H1 (cell line): ENCODE measurements at regions not wholly inside any gene's neighbourhood (a gene's known extent, or its start where the extent isn't known, plus 50 kb on each side); places are given as distances from the start of the nearest gene placed in this dataset.

Source experiments
- CTCF ChIA-PET: fragments of 300-600 bp; sonication (Branson Sonifier 250); formaldehyde crosslinking; loops from one replicate; lab custom pipeline; 2021; ENCODE audit not compliant: partially characterized antibody; lab: Charles Lee
- POLR2A ChIA-PET: fragments of 300-600 bp; sonication (Branson Sonifier 250); formaldehyde crosslinking; loops from one replicate; lab custom pipeline; 2021; ENCODE audit warnings: inconsistent platforms; ENCODE audit not compliant: partially characterized antibody; lab: Charles Lee
- DNase-seq, 2 experiments: peaks; one replicate each; pipeline versions ENCODE4 v3.0.0 to v3.0.0-alpha.2; 2010 to 2022; ENCODE audit warnings: low spot score in 2 of 2, low read depth in 1 of 2, mixed read lengths in 1 of 2
- FAIRE-seq: peaks from 2 replicates; lab custom pipeline; 2011; peaks lifted over from hg19 to GRCh38; lab: Jason Lieb, UNC
- H2AFZ ChIP-seq: 2 replicates; pipeline ENCODE4 v1.8.1; 2012; ENCODE audit warnings: low read length, inconsistent platforms
- H2AK5ac ChIP-seq: 2 replicates; pipeline ENCODE4 v1.6.1; 2013; ENCODE audit warnings: low read depth, low read length
- H2BK120ac ChIP-seq: replicated peaks from 2 replicates; pipeline ENCODE3; 2013; ENCODE audit warnings: low read depth, low read length, inconsistent platforms
- H2BK12ac ChIP-seq: 2 replicates; pipeline ENCODE4 v1.6.1; 2013; ENCODE audit warnings: low read depth, low read length
- H2BK15ac ChIP-seq: 2 replicates; pipeline ENCODE4 v1.6.1; 2013; ENCODE audit warnings: low read length
- H2BK20ac ChIP-seq: 2 replicates; pipeline ENCODE4 v1.6.1; 2013; ENCODE audit warnings: low read length
- H2BK5ac ChIP-seq: 2 replicates; pipeline ENCODE4 v1.6.1; 2013; ENCODE audit warnings: low read depth, low read length
- H3K14ac ChIP-seq: 2 replicates; pipeline ENCODE4 v1.6.1; 2013; ENCODE audit warnings: inconsistent platforms; ENCODE audit not compliant: insufficient read length
- H3K18ac ChIP-seq: 2 replicates; pipeline ENCODE4 v1.6.1; 2013; ENCODE audit warnings: low read length; ENCODE audit errors: extremely low read depth
- H3K23ac ChIP-seq: 2 replicates; pipeline ENCODE4 v1.6.1; 2013; ENCODE audit warnings: inconsistent platforms; ENCODE audit not compliant: insufficient read length
- H3K23me2 ChIP-seq: 2 replicates; pipeline ENCODE4 v1.6.1; 2013; ENCODE audit warnings: low read depth, low read length
- H3K27ac ChIP-seq: 2 replicates; pipeline ENCODE4 v1.6.1; 2011; ENCODE audit warnings: low read depth, low read length, inconsistent platforms
- H3K27me3 ChIP-seq, 4 experiments: replicated peaks in 1 of 4; 1 replicate in 1 of 4; 2 replicates in 3 of 4; pipeline versions ENCODE4 v1.6.1 to v1.8.1; 2011 to 2013; ENCODE audit warnings: low read length in 3 of 4, mild to moderate bottlenecking in 3 of 4, inconsistent platforms in 2 of 4, mixed read lengths in 2 of 4, moderate library complexity in 1 of 4; ENCODE audit not compliant: control insufficient read depth in 3 of 4, insufficient read depth in 3 of 4; ENCODE audit errors: extremely low read depth in 1 of 4
- H3K36me3 ChIP-seq, 4 experiments: 2 replicates each; pipeline versions ENCODE4 v1.6.1 to v1.8.1; 2011 to 2013; ENCODE audit warnings: mild to moderate bottlenecking in 4 of 4, low read length in 3 of 4, moderate library complexity in 2 of 4, control low read depth in 1 of 4, inconsistent platforms in 1 of 4; ENCODE audit not compliant: insufficient read depth in 4 of 4, control insufficient read depth in 2 of 4
- H3K4ac ChIP-seq: replicated peaks from 2 replicates; pipeline ENCODE3; 2013; ENCODE audit warnings: low read length, low read depth, mixed read lengths, inconsistent platforms; ENCODE audit not compliant: insufficient read length
- H3K4me1 ChIP-seq, 4 experiments: replicated peaks in 1 of 4; 1 replicate in 1 of 4; 2 replicates in 3 of 4; pipeline versions ENCODE4 v1.6.1 to v1.8.1; 2011 to 2013; ENCODE audit warnings: low read length in 3 of 4, inconsistent platforms in 2 of 4, mixed read lengths in 1 of 4; ENCODE audit not compliant: insufficient read depth in 4 of 4, control insufficient read depth in 3 of 4
- H3K4me2 ChIP-seq, 2 experiments: 2 replicates each; pipeline versions ENCODE4 v1.6.1 to v1.8.1; 2011 to 2013; ENCODE audit warnings: low read depth in 2 of 2, low read length in 2 of 2, control low read depth in 1 of 2, inconsistent platforms in 1 of 2, mild to moderate bottlenecking in 1 of 2; ENCODE audit not compliant: insufficient read depth in 1 of 2
- H3K4me3 ChIP-seq, 4 experiments: fragments of 200-600, 300-600 bp in 1 of 4; sonication (generic), shearing (Covaris generic), sonication (Bioruptor Twin) in 1 of 4; 2 replicates each; pipeline versions ENCODE4 v1.5.1 to v1.8.1; 2011 to 2016; ENCODE audit warnings: low read length in 4 of 4, low read depth in 3 of 4, control low read depth in 2 of 4, inconsistent platforms in 2 of 4, mild to moderate bottlenecking in 2 of 4, mixed read lengths in 1 of 4, moderate library complexity in 1 of 4; ENCODE audit not compliant: insufficient read depth in 2 of 4; ENCODE audit errors: extremely low read depth in 1 of 4
- H3K56ac ChIP-seq: replicated peaks from 2 replicates; pipeline ENCODE3; 2013; ENCODE audit warnings: low read depth, mild to moderate bottlenecking, mixed read lengths, low read length, inconsistent platforms; ENCODE audit not compliant: insufficient read length
- H3K79me1 ChIP-seq: 2 replicates; pipeline ENCODE4 v1.6.1; 2013; ENCODE audit warnings: low read depth, low read length, control low read depth
- H3K79me2 ChIP-seq, 2 experiments: 2 replicates each; pipeline versions ENCODE4 v1.6.1 to v1.8.1; 2012 to 2013; ENCODE audit warnings: low read length in 2 of 2, mild to moderate bottlenecking in 2 of 2, inconsistent platforms in 1 of 2; ENCODE audit not compliant: insufficient read depth in 2 of 2, control insufficient read depth in 1 of 2
- H3K9ac ChIP-seq, 4 experiments: replicated peaks in 1 of 4; 1 replicate in 1 of 4; 2 replicates in 3 of 4; pipeline versions ENCODE4 v1.6.1 to v1.8.1; 2011 to 2013; ENCODE audit warnings: low read depth in 3 of 4, low read length in 3 of 4, control low read depth in 2 of 4, mild to moderate bottlenecking in 2 of 4, moderate library complexity in 2 of 4, inconsistent platforms in 1 of 4; ENCODE audit errors: extremely low read depth in 1 of 4
- H3K9me3 ChIP-seq, 2 experiments: 2 replicates each; pipeline versions ENCODE4 v1.6.1 to v1.8.1; 2012 to 2013; ENCODE audit warnings: mild to moderate bottlenecking in 2 of 2, moderate library complexity in 2 of 2, control low read depth in 1 of 2, inconsistent platforms in 1 of 2, low read depth in 1 of 2, low read length in 1 of 2, mixed read lengths in 1 of 2; ENCODE audit not compliant: insufficient read depth in 2 of 2
- H4K20me1 ChIP-seq, 2 experiments: replicated peaks in 1 of 2; 2 replicates each; pipeline versions ENCODE3 to v1.8.1; 2011 to 2013; ENCODE audit warnings: inconsistent platforms in 2 of 2, low read length in 2 of 2, mild to moderate bottlenecking in 1 of 2; ENCODE audit not compliant: insufficient read depth in 2 of 2, control insufficient read depth in 1 of 2
- H4K5ac ChIP-seq: 2 replicates; pipeline ENCODE4 v1.6.1; 2013; ENCODE audit warnings: low read length, low read depth, mixed read lengths, inconsistent platforms; ENCODE audit not compliant: insufficient read length
- H4K8ac ChIP-seq: 2 replicates; pipeline ENCODE4 v1.8.0; 2013; ENCODE audit warnings: mild to moderate bottlenecking, moderate library complexity, low read length, inconsistent platforms; ENCODE audit not compliant: insufficient read depth; ENCODE audit errors: extremely low read depth
- H4K91ac ChIP-seq: replicated peaks from 2 replicates; pipeline ENCODE3; 2013; ENCODE audit warnings: low read length, mixed read lengths, inconsistent platforms; ENCODE audit not compliant: insufficient read length
- BRCA1 ChIP-seq: IDR thresholded peaks from 2 replicates; pipeline ENCODE4 v1.6.1; 2012; ENCODE audit warnings: low read depth, low read length, improper control_type of control experiment
- CBX5 ChIP-seq: fragments of 300-800, 300-1000 bp; sonication (generic); IDR thresholded peaks from 2 replicates; pipeline ENCODE4 v1.7.1; 2016; ENCODE audit warnings: antibody characterized with exemption, low read length, low read depth
- CEBPB ChIP-seq: IDR thresholded peaks from 2 replicates; pipeline ENCODE4 v1.6.1; 2012; ENCODE audit warnings: low read depth, low read length
- CTBP2 ChIP-seq: IDR thresholded peaks from 2 replicates; pipeline ENCODE4 v1.7.0; 2011; ENCODE audit warnings: borderline replicate concordance, mild to moderate bottlenecking, moderate library complexity, mixed read lengths, low read length; ENCODE audit not compliant: insufficient read depth, insufficient read length
- GTF2F1 ChIP-seq: IDR thresholded peaks from 2 replicates; pipeline ENCODE4 v1.6.1; 2012; ENCODE audit warnings: low read depth, low read length, improper control_type of control experiment, borderline replicate concordance
- HDAC2 ChIP-seq, 2 experiments: fragments of 300-600 bp in 1 of 2; sonication (generic) in 1 of 2; IDR thresholded peaks; 2 replicates each; pipeline ENCODE4 v1.6.1; 2011 to 2012; ENCODE audit warnings: low read depth in 2 of 2, low read length in 2 of 2, mild to moderate bottlenecking in 2 of 2, moderate library complexity in 2 of 2, borderline replicate concordance in 1 of 2, inconsistent platforms in 1 of 2
- JUN ChIP-seq: IDR thresholded peaks from 2 replicates; pipeline ENCODE4 v1.6.1; 2011; ENCODE audit warnings: low read depth, mild to moderate bottlenecking, improper control_type of control experiment, low read length
- KDM5A ChIP-seq: fragments of 200-600 bp; IDR thresholded peaks from 2 replicates; pipeline ENCODE4 v1.7.1; 2012; ENCODE audit warnings: mild to moderate bottlenecking, low read length, inconsistent platforms, mixed read lengths
- PHF8 ChIP-seq: fragments of 200-600 bp; sonication (generic); conservative IDR thresholded peaks from 2 replicates; pipeline ENCODE4 v1.7.1; 2012; ENCODE audit warnings: low read depth, mild to moderate bottlenecking, inconsistent platforms, low read length, moderate library complexity
- RBBP5 ChIP-seq: IDR thresholded peaks from 2 replicates; pipeline ENCODE4 v1.7.1; 2012; ENCODE audit warnings: low read depth, mild to moderate bottlenecking, inconsistent platforms, low read length, moderate library complexity, borderline replicate concordance
- SIX5 ChIP-seq: IDR thresholded peaks from 2 replicates; pipeline ENCODE4 v1.6.1; 2011; ENCODE audit warnings: mild to moderate bottlenecking, low read depth, low read length
- ZNF274 ChIP-seq: IDR thresholded peaks from 2 replicates; pipeline ENCODE4 v1.7.0; 2012; ENCODE audit warnings: low read length, borderline replicate concordance; ENCODE audit errors: extremely low read depth
- TF ChIP-seq, protein P1 (sequence below): IDR thresholded peaks from 2 replicates; pipeline ENCODE4 v1.6.1; 2012; ENCODE audit warnings: inconsistent platforms
- TF ChIP-seq, protein P2 (sequence below): IDR thresholded peaks from 2 replicates; pipeline ENCODE4 v1.6.1; 2011; ENCODE audit warnings: low read length, improper control_type of control experiment

GRCh38 chr7:13017881-13018280 lies 330.4 kb downstream of the ARL4A start:
- H3K79me2 ChIP-seq, result no peaks in the 10 kb centered on the region
- H3K18ac ChIP-seq, result no peak overlapping the region
- no peak overlapping the region for H4K91ac ChIP-seq
- no peak overlapping the region for H4K8ac ChIP-seq
- H3K9me3 ChIP-seq, result no peaks in the 10 kb centered on the region
- H3K14ac ChIP-seq, result no peak overlapping the region
- H3K36me3 ChIP-seq, result no peaks in the 10 kb centered on the region
- H3K27me3 ChIP-seq, result no peaks in the 10 kb centered on the region
- H2AK5ac ChIP-seq, result no peak overlapping the region
- FAIRE-seq (no peak), DNase-seq (no peak)
- no peak overlapping the region for H4K5ac ChIP-seq
- peak overlapping the region; percentile 15 to 46; a peak in 2 of 4 replicates for H3K4me2 ChIP-seq
- no peak overlapping the region for H3K23ac ChIP-seq
- no peak overlapping the region for H3K9ac ChIP-seq
- CTCF ChIA-PET, result interaction anchor here (0.7 to 1.7 kb wide), 4 partner anchors 162 to 499 kb away, joined by 3 to 4 read pairs (median 3); no protein-coding TSS in a partner anchor
- H2BK5ac ChIP-seq, result no peak overlapping the region
- H2BK15ac ChIP-seq, result no peak overlapping the region
- no peak overlapping the region for H3K4ac ChIP-seq
- H2BK12ac ChIP-seq, result no peak overlapping the region; the same call in 1 of the 2 replicates
- no peak overlapping the region for H2BK20ac ChIP-seq
- peaks cover 0 to 15% (median 11%) of the 10 kb centered on the region in 4 experiments; a peak in 4 of 7 replicates for H3K4me1 ChIP-seq
- H3K27ac ChIP-seq, result no peak overlapping the region
- no peaks in the 10 kb centered on the region for H3K79me1 ChIP-seq
- H3K23me2 ChIP-seq, result no peaks in the 10 kb centered on the region
- no peaks in the 10 kb centered on the region for H4K20me1 ChIP-seq
- no peak overlapping the region for H3K4me3 ChIP-seq
- H2AFZ ChIP-seq, result no peak overlapping the region
- H3K56ac ChIP-seq, result no peak overlapping the region
- H2BK120ac ChIP-seq, result no peak overlapping the region
- POLR2A ChIA-PET, result no interaction called here
- TF ChIP-seq PHF8 (no peak), HDAC2 (IDR thresholded peaks at IDR 0.05; ENCODE audit: borderline replicate concordance in 1 of 2, low read depth in 2 of 2, low read length in 2 of 2) (no peak), CBX5 (no peak), SIX5 (no peak), GTF2F1 (no peak), RBBP5 (no peak), ZNF274 (no peak), JUN (no peak), BRCA1 (no peak), KDM5A (no peak), CEBPB (no peak), CTBP2 (no peak)
- TF ChIP-seq, protein P1, sequence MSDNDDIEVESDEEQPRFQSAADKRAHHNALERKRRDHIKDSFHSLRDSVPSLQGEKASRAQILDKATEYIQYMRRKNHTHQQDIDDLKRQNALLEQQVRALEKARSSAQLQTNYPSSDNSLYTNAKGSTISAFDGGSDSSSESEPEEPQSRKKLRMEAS, result no peak
- TF ChIP-seq, protein P2, sequence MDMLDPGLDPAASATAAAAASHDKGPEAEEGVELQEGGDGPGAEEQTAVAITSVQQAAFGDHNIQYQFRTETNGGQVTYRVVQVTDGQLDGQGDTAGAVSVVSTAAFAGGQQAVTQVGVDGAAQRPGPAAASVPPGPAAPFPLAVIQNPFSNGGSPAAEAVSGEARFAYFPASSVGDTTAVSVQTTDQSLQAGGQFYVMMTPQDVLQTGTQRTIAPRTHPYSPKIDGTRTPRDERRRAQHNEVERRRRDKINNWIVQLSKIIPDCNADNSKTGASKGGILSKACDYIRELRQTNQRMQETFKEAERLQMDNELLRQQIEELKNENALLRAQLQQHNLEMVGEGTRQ, result no peak
